GM18861 (cell line): ENCODE measurements at regions not wholly inside any gene's neighbourhood (a gene's known extent, or its start where the extent isn't known, plus 50 kb on each side); places are given as distances from the start of the nearest gene placed in this dataset.
"Not testable (repeated sequence)": the region's sequence is repeated elsewhere in the genome, so short reads cannot be mapped to it uniquely, and the experiment has no call there.

Experiments
- ATAC-seq: cut with Tn5 transposase; IDR thresholded peaks from one replicate; pipeline ENCODE4 v1.9.1; 2021; ENCODE audit not compliant: unreplicated experiment

DNA sequence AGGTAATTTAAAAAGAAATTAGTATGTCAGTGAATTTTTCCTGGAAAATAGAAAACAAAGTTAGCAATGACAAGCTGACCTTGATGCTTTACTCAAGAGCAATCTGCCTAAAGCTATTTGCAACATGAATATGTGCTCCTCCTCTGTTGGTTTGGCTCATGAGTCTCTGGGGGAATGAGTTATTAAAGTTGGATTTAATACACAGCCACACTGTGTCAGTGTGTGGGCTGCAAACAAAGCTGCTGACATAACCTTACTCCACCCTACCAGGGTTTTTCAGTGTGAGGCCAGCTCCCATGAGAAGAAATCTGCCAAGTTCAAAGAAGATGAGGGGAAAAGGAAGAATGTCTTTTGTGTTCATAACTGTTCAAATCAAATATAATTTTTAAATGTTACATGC lies 280.5 kb downstream of the TLL1 start:
- ATAC-seq: no peak

DNA sequence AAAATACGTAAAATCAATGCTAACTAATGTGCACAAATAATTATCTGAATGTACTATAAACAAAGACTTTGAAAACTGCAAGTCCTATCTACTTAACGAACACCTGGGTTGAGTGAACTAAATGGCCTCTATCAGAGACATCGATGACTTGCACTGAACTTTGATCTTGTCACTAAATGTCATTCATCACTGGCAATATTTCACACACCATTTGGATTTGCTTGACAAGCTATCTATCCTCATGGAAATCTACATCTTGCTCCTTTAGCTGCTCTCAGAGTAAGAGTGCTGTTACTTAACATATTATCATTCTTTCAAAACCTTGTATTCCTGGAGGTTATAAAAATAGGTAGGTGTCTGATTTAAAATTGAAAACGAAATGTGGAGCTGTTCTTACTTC lies 289.3 kb downstream of the TLL1 start:
- no peak for ATAC-seq

- ATAC-seq: peak; percentile 99
Measured at GRCh38 chr4:166165829-166166420, 292.9 kb downstream of the TLL1 start.

DNA sequence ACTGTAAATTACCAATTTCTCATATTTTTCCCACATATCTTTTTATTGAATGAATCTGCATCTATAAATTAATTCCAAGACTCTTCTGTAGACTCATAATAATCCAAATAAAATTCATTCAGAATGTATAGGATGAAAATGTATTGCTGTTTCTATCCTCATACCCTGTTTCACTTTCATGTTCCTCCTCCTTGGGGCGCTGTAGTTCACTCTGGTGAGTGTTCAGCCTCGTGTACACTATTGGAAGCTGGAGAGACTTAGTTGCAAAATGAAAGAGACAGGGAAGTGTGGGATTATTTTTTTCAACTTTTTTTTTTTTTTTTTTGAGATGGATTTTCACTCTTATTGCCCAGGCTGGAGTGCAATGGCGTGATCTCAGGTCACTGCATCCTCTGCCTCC lies 296.1 kb downstream of the TLL1 start:
- ATAC-seq: no peak

DNA sequence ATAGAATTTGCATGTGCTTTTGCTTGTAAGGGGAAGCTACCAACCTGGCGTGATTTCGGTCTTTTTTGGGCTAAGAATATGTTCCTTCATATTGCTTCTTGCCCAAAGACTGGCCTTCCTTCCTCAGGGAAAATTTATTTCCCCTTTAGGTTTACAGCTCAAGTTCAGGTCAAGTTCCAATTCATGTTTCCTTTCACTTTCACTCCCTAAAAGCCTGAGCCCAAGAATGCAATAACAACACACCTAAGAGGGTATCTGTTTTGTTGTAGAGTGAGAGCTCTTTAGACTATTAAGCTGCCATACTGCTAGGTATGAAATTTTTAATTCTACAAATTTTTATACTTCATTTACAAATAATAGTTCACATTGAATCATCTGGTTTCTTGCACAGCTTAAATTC lies 299.6 kb downstream of the TLL1 start:
- no peak for ATAC-seq

- no peak for ATAC-seq
Measured at GRCh38 chr4:166174717-166175490, 301.9 kb downstream of the TLL1 start.

DNA sequence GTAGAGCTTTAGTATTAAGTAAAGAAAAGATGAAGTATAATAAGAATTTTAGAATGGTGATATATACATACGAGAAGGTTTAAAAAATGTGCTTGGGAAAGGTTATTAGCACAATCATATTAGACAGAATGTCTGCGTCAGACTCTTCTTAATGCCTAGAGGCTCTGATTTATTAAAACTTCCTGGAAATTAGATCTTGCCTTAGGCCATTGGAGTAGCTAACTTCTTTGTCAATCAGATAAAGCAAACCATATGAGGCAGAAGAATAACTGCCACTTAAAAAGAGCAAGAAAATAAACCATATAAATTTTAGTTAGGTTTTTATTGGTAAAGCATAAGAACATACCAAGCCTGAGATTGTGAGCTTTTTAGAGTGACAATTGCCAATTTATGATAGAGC lies 309.1 kb downstream of the TLL1 start:
- no peak for ATAC-seq

DNA sequence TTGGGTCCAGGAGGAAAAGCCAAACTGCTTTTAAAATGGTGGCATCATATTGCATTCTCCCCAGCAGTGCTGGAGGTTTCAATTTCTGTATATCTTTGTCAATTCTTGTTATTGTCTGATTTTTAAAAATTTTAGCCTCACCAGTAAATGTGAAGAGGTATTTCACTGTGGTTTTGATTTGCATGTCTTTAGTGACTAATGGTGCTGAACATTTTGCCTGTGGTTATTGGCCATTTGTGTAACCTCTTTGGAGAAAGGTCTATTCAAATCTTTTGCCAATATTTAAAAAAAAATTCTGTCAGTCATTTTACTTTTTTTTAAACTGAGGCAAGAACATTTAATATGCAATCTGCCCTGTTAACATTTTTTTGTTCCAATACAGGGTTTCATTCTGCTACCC lies 322.1 kb downstream of the TLL1 start:
- ATAC-seq: no peak

- no peak for ATAC-seq
Measured at GRCh38 chr4:166197166-166197565, 324.1 kb downstream of the TLL1 start.

GRCh38 chr4:166198041-166198440 lies 325.0 kb downstream of the TLL1 start:
- no peak for ATAC-seq

- no peak for ATAC-seq
Measured at GRCh38 chr4:166198516-166199310, 325.7 kb downstream of the TLL1 start.

- no peak for ATAC-seq
Measured at GRCh38 chr4:166202991-166203390, 330.0 kb downstream of the TLL1 start.

DNA sequence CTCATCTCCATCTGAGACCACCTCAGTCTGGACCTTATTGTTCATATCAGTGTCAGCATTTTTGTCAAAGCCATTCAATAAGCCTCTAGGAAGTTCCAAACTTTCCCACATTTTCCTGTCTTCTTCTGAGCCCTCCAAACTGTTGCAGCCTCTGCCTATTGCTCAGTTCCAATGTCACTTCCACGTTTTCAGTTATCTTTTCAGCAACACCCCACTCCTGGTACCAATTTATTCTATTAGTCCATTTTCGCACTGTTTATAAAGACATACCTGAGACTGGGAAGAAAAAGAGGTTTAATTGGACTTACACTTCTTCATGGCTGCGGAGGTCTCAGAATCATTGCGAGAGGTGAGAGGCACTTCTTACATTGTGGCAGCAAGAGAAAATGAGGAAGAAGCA lies 339.3 kb downstream of the TLL1 start:
- ATAC-seq: not testable (repeated sequence)

- ATAC-seq: no peak
Measured at GRCh38 chr4:166222271-166222670, 349.2 kb downstream of the TLL1 start.

DNA sequence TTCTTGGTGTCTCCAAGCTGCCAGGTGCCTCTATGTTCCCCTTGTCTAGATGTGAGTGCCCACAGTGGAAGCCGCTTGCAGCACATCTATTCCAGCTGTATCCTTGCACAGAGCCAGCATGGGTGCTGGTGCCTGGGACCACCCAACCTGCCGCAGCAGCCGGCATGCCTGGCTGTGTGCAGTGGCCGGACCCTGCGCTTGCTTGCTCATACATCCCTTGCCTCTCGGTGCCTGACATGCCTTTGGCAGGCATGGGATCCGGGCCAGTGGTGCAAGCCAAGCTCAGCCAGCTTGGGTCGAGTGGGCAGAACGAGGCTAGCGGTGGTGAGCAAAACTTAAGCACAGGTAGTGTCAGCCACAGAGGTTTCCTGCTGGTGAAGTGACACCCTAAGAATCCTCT lies 355.1 kb downstream of the TLL1 start:
- ATAC-seq: no peak

GRCh38 chr4:166229799-166230198 lies 356.8 kb downstream of the TLL1 start:
- ATAC-seq: no peak

GRCh38 chr4:166230841-166231240 lies 357.8 kb downstream of the TLL1 start:
- no peak for ATAC-seq

DNA sequence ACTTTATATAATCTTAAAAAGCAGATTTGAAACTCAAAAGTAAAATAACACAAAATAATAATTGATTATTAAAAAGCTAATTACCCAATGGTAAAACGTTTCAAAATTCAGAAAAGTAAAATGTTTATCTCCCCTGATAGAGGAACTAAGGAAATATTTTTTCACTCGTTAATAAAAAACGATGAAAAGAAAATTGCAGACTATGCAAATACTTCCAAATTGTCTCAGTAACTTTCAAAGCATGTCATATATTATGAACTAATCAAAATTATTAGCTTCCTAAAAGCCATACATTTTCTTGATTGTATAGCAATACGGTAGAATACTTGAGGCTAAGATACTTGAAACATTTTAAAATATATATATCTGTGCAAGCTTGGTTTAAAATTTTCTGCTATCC lies 366.3 kb downstream of the TLL1 start:
- no peak for ATAC-seq

DNA sequence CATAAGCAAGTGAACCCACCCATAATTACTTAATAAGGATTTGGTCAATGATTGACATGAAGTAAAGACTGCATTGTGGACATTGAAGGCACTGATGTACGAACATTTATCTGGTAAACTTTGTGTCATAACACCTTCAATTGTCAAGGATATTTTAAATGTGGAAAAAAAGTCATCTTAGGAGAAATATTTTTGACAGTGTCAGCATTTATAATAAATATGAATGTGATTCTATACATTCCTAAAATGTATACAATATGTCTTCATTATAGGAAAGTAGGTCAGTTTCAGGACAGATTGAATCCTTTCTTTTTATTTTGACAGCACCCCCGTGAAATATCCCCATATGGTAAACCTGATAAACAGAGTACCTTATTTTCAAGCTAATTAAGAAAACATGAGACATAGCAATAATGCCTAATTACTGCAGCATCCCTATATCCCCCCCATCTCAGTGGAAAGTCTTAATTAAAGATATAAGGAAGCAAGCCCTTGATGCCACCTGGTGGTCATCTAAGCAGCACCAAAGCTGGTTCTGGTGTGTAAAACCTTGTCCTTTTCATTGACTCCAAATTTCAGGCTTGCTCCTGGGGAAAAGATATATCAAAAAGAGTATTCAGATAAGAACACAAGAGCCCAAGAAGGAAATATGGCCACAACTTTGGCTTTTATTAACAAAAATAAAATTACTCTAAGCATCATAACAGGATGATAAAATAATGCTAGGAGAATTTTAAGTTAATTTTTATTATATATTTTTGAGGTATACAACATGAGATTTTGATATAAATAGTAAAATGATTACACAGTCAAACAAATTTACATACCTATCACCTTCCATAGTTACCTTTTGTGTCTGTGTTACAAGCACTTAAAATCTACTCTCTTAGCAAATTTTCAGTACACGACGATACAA lies 379.7 kb downstream of the TLL1 start:
- ATAC-seq: no peak

DNA sequence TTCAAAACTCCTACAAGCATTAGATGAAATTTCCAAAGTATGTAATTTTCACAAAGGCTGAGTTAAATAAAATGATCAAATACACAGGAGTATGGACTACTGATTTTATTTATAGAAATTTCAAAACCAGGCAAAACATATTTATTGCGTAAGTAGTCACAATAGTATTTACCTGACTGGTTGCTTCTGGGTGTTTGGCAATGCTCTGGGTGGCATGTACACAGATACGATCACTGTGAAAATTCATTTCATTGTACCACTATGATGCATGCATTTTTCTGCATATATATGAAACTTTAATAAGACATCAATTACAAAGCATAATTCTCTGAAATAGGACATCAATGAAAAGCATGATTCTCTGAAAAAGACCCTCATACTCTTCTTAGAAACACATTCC lies 384.2 kb downstream of the TLL1 start:
- ATAC-seq: no peak

GRCh38 chr4:166257891-166258290 lies 384.9 kb downstream of the TLL1 start:
- ATAC-seq: no peak
